K562 (cell line): ENCODE measurements at regions not wholly inside any gene's neighbourhood (a gene's known extent, or its start where the extent isn't known, plus 50 kb on each side); places are given as distances from the start of the nearest gene placed in this dataset.

ENCODE experiments used
- ATAC-seq: fragments of 200-7000 bp; cut with Tn5 transposase; 3 replicates; pipeline ENCODE4 v1.9.1; 2020; ENCODE audit warnings: moderate library complexity
- BruUV-seq: library from RNA; stranded (reverse); fragments of 400-500 nt; replicated peaks from 2 replicates; lab custom pipeline; 2021; lab: Mats Ljungman, UMichigan
- CTCF ChIA-PET: fragments of 300-600 bp; formaldehyde crosslinking; extraction: SDS; loops from one replicate; lab custom pipeline; 2021; ENCODE audit warnings: low intra/inter-chr PET ratio; lab: Yijun Ruan, JAX
- POLR2A ChIA-PET: fragments of 300-600, 350-650 bp; sonication (Branson Sonifier 250); formaldehyde crosslinking; extraction: SDS; loops from one replicate; lab custom pipeline; 2021; ENCODE audit warnings: antibody characterized with exemption, inconsistent platforms; lab: Yijun Ruan, JAX
- DNase-seq, 4 experiments: peaks; one replicate each; pipeline versions ENCODE4 v3.0.0 to v3.0.0-alpha.2; 2011 to 2018; ENCODE audit warnings: low spot score in 3 of 4, mixed read lengths in 3 of 4; ENCODE audit errors: extremely low read depth in 1 of 4
- FAIRE-seq: peaks from 2 replicates; lab custom pipeline; 2011; peaks lifted over from hg19 to GRCh38; lab: Jason Lieb, UNC
- H2AFZ ChIP-seq: 2 replicates; pipeline ENCODE4 v1.6.0; 2011; ENCODE audit warnings: low read depth, low read length, control low read depth, inconsistent platforms
- H3K27ac ChIP-seq: fragments of 200-600 bp; 3 replicates; pipeline ENCODE4 v1.8.0; 2011; ENCODE audit warnings: low read depth, mild to moderate bottlenecking, control low read depth, inconsistent platforms, low read length, moderate library complexity, mixed read lengths; ENCODE audit errors: extremely low read depth
- H3K27me3 ChIP-seq, 2 experiments: fragments of 300-600 bp in 1 of 2; 2 replicates in 1 of 2; 3 replicates in 1 of 2; pipeline versions ENCODE4 v1.6.0 to v1.8.0; 2011; ENCODE audit warnings: inconsistent platforms in 2 of 2, low read length in 2 of 2, mild to moderate bottlenecking in 1 of 2, mixed read lengths in 1 of 2, moderate library complexity in 1 of 2; ENCODE audit not compliant: control insufficient read depth in 2 of 2, insufficient read depth in 2 of 2
- H3K36me3 ChIP-seq: fragments of 300-600 bp; 3 replicates; pipeline ENCODE4 v1.8.0; 2011; ENCODE audit warnings: mild to moderate bottlenecking, low read length, inconsistent platforms; ENCODE audit not compliant: control insufficient read depth, insufficient read depth
- H3K4me1 ChIP-seq, 2 experiments: fragments of 200-600 bp in 1 of 2; replicated peaks in 1 of 2; 2 replicates in 1 of 2; 3 replicates in 1 of 2; pipeline versions ENCODE4 v1.5.1 to v1.8.0; 2011; ENCODE audit warnings: inconsistent platforms in 2 of 2, low read length in 2 of 2, mild to moderate bottlenecking in 1 of 2, mixed read lengths in 1 of 2, moderate library complexity in 1 of 2; ENCODE audit not compliant: control insufficient read depth in 2 of 2, insufficient read depth in 2 of 2
- H3K4me2 ChIP-seq: 2 replicates; pipeline ENCODE4 v1.6.1; 2011; ENCODE audit warnings: low read length, control low read depth, inconsistent platforms, mixed read lengths; ENCODE audit not compliant: insufficient read depth
- H3K4me3 ChIP-seq: fragments of 200-600 bp; sonication (generic), shearing (Covaris generic); 2 replicates; pipeline ENCODE4 v1.5.1; 2016; ENCODE audit warnings: control low read depth, inconsistent platforms
- H3K79me2 ChIP-seq: fragments of 200-600 bp; 3 replicates; pipeline ENCODE4 v1.8.0; 2011; ENCODE audit warnings: low read length, inconsistent platforms; ENCODE audit not compliant: control insufficient read depth, insufficient read depth
- H3K9ac ChIP-seq, 2 experiments: 2 replicates each; pipeline versions ENCODE4 v1.6.0 to v1.6.1; 2011; ENCODE audit warnings: low read depth in 2 of 2, low read length in 2 of 2, control low read depth in 1 of 2, inconsistent platforms in 1 of 2, mild to moderate bottlenecking in 1 of 2, mixed read lengths in 1 of 2; ENCODE audit not compliant: insufficient read depth in 1 of 2
- H3K9me1 ChIP-seq: one replicate; pipeline ENCODE4 v1.6.0; 2011; ENCODE audit warnings: inconsistent platforms, mild to moderate bottlenecking, low read length, moderate library complexity; ENCODE audit not compliant: control insufficient read depth, insufficient read depth
- H3K9me3 ChIP-seq: replicated peaks from 2 replicates; pipeline ENCODE4 v1.5.1; 2011; ENCODE audit warnings: low read depth, low read length, inconsistent platforms; ENCODE audit not compliant: control insufficient read depth, insufficient read depth
- H4K20me1 ChIP-seq: replicated peaks from 2 replicates; pipeline ENCODE4 v1.6.1; 2011; ENCODE audit warnings: low read length, inconsistent platforms, mixed read lengths; ENCODE audit not compliant: control insufficient read depth, insufficient read depth
- BCOR ChIP-seq: fragments of 450-650 bp; IDR thresholded peaks from 2 replicates; pipeline ENCODE4 v1.6.1; 2016
- ETV5 ChIP-seq: sonication (generic); formaldehyde crosslinking; IDR thresholded peaks from 2 replicates; pipeline ENCODE4 v1.4.0; 2020; ENCODE audit warnings: low read depth, mild to moderate bottlenecking, missing genetic modification reagents
- KDM1A ChIP-seq, 2 experiments: fragments of 450-650 bp; IDR thresholded peaks; 2 replicates each; pipeline ENCODE4 v1.6.1; 2016; ENCODE audit warnings: mild to moderate bottlenecking in 2 of 2
- PHB ChIP-seq: fragments of 250-450 bp; sonication (Bioruptor Pico); IDR thresholded peaks from 2 replicates; pipeline ENCODE4 v1.5.0; 2021
- RBM25 ChIP-seq: fragments of 200-400 bp; formaldehyde crosslinking; IDR thresholded peaks from 2 replicates; pipeline ENCODE4 v1.6.1; 2018; ENCODE audit warnings: low read length, low read depth, moderate library complexity; ENCODE audit not compliant: severe bottlenecking
- WGBS: fragments of 100-300 bp; shearing (Covaris generic); methylation state at CpG from one replicate; pipeline ENCODE4 v1.1.6; 2016; ENCODE audit warnings: low coverage, mixed read lengths; ENCODE audit not compliant: insufficient coverage; ENCODE audit errors: missing lambda C conversion rate; 5-methylcytosine and 5-hydroxymethylcytosine counted together
- in situ Hi-C: fragments of 300-500 bp; cut with MboI; formaldehyde crosslinking; loops from 4 replicates; pipeline ENCODE4 v1.15.0; 2018; ENCODE audit warnings: inconsistent platforms, mixed read lengths
- intact Hi-C: fragments of 100-400 bp; cut with micrococcal nuclease; formaldehyde crosslinking; loops from 2 replicates; pipeline ENCODE4 v1.14.2; 2022

- intact Hi-C loops: loop anchor here (5.0 kb wide), 1 partner anchor 100 kb away; the partner anchor contains the start of gene MBOAT2
- H3K27me3 ChIP-seq: no peaks in the 10 kb centered on the region
- H4K20me1 ChIP-seq: no peaks in the 10 kb centered on the region; the same call in 1 of the 2 replicates
- ATAC-seq (no peak), FAIRE-seq (no peak), DNase-seq (no peak)
- H3K79me2 ChIP-seq: no peaks in the 10 kb centered on the region
- H3K4me2 ChIP-seq: no peak overlapping the region
- no peaks in the 10 kb centered on the region for H3K9me3 ChIP-seq
- no peaks in the 10 kb centered on the region for H3K9me1 ChIP-seq
- no peaks in the 10 kb centered on the region for H3K36me3 ChIP-seq
- WGBS: 48% methylated on average over 11 of the region's 11 CpGs
- ChIA-PET CTCF (no interaction called here), POLR2A (no interaction called here)
- no peak overlapping the region for H2AFZ ChIP-seq
- no peak overlapping the region for H3K9ac ChIP-seq
- in situ Hi-C loops: no loop called here
- H3K4me1 ChIP-seq: peaks cover 0 to 17% of the 10 kb centered on the region in 2 experiments; a peak in 2 of 5 replicates
- H3K4me3 ChIP-seq: no peak overlapping the region
- TF ChIP-seq PHB (CRISPR knock-in tag) (no peak), KDM1A (IDR thresholded peaks at IDR 0.05) (peak in 1 of 2 experiments; percentile 39; a peak in 2 of 4 replicates), BCOR (peak; percentile 61), ETV5 (CRISPR knock-in tag) (no peak), RBM25 (peak; percentile 79)
- H3K27ac ChIP-seq: no peak overlapping the region
- BruUV-seq: no TSS peak
Measured at GRCh38 chr2:9101763-9102425, 98.4 kb upstream of the MBOAT2 start.
